ENCODE measurements at regions not wholly inside any gene's neighbourhood (a gene's known extent, or its start where the extent isn't known, plus 50 kb on each side); places are given as distances from the start of the nearest gene placed in this dataset.

DNA sequence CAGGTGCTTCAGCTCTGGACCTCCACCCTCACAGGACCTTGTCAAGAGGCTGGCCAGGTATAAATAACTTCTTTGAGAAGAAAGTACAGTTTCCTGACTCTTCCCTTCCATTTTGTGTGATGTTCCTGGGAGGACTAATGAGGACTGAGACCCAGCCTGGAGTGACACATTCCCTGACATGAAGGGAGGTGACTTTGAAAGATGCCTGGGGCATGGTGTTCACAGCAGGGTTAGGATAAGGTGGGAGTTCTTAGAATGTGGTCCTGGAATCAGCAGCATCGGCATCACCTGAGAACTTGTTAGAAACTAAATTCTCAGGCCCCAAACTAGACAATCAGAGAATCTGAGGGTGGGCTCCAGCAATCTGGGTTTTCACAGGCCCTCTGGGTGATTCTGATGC, 224.9 kb upstream of the BOD1L1 start:
- TF ChIP-seq, protein P1, sequence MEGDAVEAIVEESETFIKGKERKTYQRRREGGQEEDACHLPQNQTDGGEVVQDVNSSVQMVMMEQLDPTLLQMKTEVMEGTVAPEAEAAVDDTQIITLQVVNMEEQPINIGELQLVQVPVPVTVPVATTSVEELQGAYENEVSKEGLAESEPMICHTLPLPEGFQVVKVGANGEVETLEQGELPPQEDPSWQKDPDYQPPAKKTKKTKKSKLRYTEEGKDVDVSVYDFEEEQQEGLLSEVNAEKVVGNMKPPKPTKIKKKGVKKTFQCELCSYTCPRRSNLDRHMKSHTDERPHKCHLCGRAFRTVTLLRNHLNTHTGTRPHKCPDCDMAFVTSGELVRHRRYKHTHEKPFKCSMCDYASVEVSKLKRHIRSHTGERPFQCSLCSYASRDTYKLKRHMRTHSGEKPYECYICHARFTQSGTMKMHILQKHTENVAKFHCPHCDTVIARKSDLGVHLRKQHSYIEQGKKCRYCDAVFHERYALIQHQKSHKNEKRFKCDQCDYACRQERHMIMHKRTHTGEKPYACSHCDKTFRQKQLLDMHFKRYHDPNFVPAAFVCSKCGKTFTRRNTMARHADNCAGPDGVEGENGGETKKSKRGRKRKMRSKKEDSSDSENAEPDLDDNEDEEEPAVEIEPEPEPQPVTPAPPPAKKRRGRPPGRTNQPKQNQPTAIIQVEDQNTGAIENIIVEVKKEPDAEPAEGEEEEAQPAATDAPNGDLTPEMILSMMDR (IDR thresholded peaks at IDR 0.05; ENCODE audit: low read depth, low read length): no peak
- H3K27ac ChIP-seq: no peak overlapping the region

GRCh38 chr4:13856387-13856786, 228.9 kb upstream of the BOD1L1 start:
- Histone ChIP-seq H3K27me3 (ENCODE audit: insufficient read depth, low read depth, severe bottlenecking) (no peaks in the 10 kb centered on the region), H3K4me3 (ENCODE audit: low read depth, low read length) (no peak overlapping the region), H3K9me3 (ENCODE audit: severe bottlenecking) (no peaks in the 10 kb centered on the region), H3K36me3 (no peaks in the 10 kb centered on the region), H3K27ac (no peak overlapping the region)
- TF ChIP-seq, protein P1 (IDR thresholded peaks at IDR 0.05; ENCODE audit: low read depth, low read length): no peak
- DNase-seq: no peak

More for the DNA sequence above, 224.9 kb upstream of the BOD1L1 start:
- Histone ChIP-seq H3K9me3 (ENCODE audit: severe bottlenecking) (no peaks in the 10 kb centered on the region), H3K4me3 (ENCODE audit: low read depth, low read length) (no peak overlapping the region), H3K36me3 (no peaks in the 10 kb centered on the region), H3K27me3 (ENCODE audit: insufficient read depth, low read depth, severe bottlenecking) (no peaks in the 10 kb centered on the region)
- DNase-seq: no peak

GRCh38 chr4:13857397-13857796, 229.9 kb upstream of the BOD1L1 start:
- no peak overlapping the region for H3K27ac ChIP-seq
- H3K9me3 ChIP-seq (ENCODE audit: severe bottlenecking): no peaks in the 10 kb centered on the region
- H3K4me3 ChIP-seq (ENCODE audit: low read depth, low read length): no peak overlapping the region
- no peak for DNase-seq
- no peaks in the 10 kb centered on the region for H3K27me3 ChIP-seq (ENCODE audit: insufficient read depth, low read depth, severe bottlenecking)
- TF ChIP-seq, protein P1 (IDR thresholded peaks at IDR 0.05; ENCODE audit: low read depth, low read length): no peak
- no peaks in the 10 kb centered on the region for H3K36me3 ChIP-seq

DNA sequence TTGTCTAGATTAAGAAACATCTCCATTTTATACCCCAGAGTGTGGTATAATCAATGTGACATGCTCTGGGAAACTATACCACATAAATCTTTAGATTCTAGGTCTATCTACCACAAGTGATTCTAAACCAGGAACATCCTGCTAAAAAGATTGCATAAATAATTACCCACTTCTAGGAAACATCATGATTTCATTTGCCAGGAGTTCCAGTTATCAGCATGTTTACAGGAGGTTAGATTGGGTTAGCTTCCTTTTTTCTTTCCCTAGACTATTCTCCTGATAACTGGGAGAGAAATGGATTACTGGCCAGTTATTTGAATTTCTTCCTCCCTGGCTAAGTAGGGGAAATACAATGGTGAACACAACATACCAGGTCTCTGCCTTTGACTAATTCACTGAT, 230.3 kb upstream of the BOD1L1 start:
- DNase-seq: no peak
- Histone ChIP-seq H3K9me3 (ENCODE audit: severe bottlenecking) (no peaks in the 10 kb centered on the region), H3K36me3 (no peaks in the 10 kb centered on the region), H3K4me3 (ENCODE audit: low read depth, low read length) (no peak overlapping the region), H3K27ac (no peak overlapping the region), H3K27me3 (ENCODE audit: insufficient read depth, low read depth, severe bottlenecking) (no peaks in the 10 kb centered on the region)
- TF ChIP-seq, protein P1 (IDR thresholded peaks at IDR 0.05; ENCODE audit: low read depth, low read length): no peak

DNA sequence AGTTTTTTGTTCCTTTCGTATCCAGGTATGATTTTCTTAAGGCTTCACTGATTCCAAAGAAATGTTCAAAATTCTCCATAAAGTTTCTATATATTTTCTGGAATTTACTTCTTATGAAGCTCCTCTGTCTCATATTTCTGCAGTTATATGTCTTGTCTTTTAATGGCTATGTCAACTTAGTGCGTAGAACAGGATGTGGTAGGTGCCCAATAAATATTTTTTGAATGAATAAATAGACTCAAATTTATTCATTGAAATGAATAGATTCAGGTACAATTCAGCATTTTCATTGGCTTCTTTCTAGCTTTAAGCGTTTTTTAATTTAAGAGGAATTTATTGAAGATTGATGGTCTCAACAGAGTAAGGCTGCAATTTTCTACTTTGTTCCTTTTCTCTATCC, 231.9 kb upstream of the BOD1L1 start:
- H3K4me3 ChIP-seq (ENCODE audit: low read depth, low read length): no peak overlapping the region
- H3K27ac ChIP-seq: no peak overlapping the region
- no peak for DNase-seq
- TF ChIP-seq, protein P1 (IDR thresholded peaks at IDR 0.05; ENCODE audit: low read depth, low read length): no peak
- H3K36me3 ChIP-seq: no peaks in the 10 kb centered on the region
- no peaks in the 10 kb centered on the region for H3K9me3 ChIP-seq (ENCODE audit: severe bottlenecking)
- no peaks in the 10 kb centered on the region for H3K27me3 ChIP-seq (ENCODE audit: insufficient read depth, low read depth, severe bottlenecking)

DNA sequence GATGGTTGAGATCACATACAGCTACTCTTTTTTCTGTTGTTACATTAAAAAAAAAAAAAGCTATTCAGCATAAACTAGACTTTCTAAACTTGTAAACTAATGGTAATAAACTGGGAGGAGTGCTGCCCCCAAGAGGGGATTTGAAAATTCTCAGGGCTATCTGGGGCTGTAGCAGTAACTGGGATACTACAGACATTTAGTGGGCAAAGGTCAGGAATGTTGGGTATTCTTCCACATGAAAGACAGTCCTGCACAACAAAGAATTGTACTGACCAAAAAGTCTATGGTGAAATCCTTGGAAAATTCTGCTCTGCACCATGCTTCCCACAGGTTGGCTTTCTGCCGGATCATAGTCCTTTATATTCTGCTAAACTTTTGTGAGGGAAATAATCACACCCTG, 232.6 kb upstream of the BOD1L1 start:
- Histone ChIP-seq H3K27ac (no peak overlapping the region), H3K27me3 (ENCODE audit: insufficient read depth, low read depth, severe bottlenecking) (no peaks in the 10 kb centered on the region), H3K36me3 (no peaks in the 10 kb centered on the region), H3K4me3 (ENCODE audit: low read depth, low read length) (no peak overlapping the region), H3K9me3 (ENCODE audit: severe bottlenecking) (no peaks in the 10 kb centered on the region)
- no peak for DNase-seq
- TF ChIP-seq, protein P1 (IDR thresholded peaks at IDR 0.05; ENCODE audit: low read depth, low read length): peak; percentile 11; the same call in 1 of the 2 replicates
